ENCODE measurements at regions not wholly inside any gene's neighbourhood (a gene's known extent, or its start where the extent isn't known, plus 50 kb on each side); places are given as distances from the start of the nearest gene placed in this dataset.

DNA sequence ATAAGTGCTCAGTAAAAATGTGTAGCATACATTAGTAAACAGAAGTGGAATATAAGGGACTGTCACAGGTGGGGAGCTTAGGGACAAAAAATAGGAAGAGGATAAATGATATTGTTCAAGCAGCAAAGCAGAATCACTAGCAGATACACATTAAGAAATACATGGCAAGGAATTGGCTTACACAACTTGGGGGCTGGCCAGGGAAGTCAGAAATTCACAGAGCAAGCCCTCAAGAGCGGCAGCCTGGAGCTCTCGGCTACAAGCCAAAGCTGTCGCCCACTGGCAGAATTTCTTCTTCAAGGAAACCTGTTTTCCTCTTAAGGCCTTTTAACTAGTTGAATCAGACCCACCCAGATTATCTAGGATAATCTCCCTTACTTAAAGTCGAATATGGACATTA is 73.0 kb upstream of the SMIM23 start:
- no peaks in the 10 kb centered on the region for H3K4me1 ChIP-seq (ENCODE audit: low read depth)
- H3K27me3 ChIP-seq = no peaks in the 10 kb centered on the region
- no peaks in the 10 kb centered on the region for H3K36me3 ChIP-seq
- H3K9me3 ChIP-seq (ENCODE audit: low read depth) = no peaks in the 10 kb centered on the region
- no peak overlapping the region for H3K27ac ChIP-seq
- TF ChIP-seq, protein P1, sequence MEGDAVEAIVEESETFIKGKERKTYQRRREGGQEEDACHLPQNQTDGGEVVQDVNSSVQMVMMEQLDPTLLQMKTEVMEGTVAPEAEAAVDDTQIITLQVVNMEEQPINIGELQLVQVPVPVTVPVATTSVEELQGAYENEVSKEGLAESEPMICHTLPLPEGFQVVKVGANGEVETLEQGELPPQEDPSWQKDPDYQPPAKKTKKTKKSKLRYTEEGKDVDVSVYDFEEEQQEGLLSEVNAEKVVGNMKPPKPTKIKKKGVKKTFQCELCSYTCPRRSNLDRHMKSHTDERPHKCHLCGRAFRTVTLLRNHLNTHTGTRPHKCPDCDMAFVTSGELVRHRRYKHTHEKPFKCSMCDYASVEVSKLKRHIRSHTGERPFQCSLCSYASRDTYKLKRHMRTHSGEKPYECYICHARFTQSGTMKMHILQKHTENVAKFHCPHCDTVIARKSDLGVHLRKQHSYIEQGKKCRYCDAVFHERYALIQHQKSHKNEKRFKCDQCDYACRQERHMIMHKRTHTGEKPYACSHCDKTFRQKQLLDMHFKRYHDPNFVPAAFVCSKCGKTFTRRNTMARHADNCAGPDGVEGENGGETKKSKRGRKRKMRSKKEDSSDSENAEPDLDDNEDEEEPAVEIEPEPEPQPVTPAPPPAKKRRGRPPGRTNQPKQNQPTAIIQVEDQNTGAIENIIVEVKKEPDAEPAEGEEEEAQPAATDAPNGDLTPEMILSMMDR (IDR thresholded peaks at IDR 0.05; ENCODE audit: low read depth, low read length) = no peak
- no peak overlapping the region for H3K4me3 ChIP-seq
- DNase-seq (ENCODE audit: low read depth in 1 of 2, low spot score in 1 of 2) = peak in 1 of 2 donors; percentile 30

DNA sequence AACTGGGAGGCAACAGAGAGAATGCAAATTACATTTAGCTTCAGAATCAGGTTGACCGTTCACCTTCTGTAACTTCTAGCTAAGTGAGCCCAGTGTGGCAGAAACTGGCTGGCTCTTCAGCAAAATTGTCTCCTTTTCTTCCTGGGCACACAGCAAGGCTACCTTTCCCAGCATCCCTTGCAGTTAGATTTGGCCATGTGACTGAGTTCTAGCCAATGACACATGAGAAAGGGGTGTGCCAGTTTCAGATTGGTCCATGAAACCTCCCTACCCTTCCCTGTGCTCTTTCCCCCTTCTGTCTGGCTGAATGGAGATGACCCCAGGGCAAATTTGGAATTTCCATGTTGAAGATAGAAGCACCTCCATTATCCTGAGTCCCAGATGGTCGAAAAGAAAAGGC is 72.5 kb upstream of the SMIM23 start:
- H3K9me3 ChIP-seq (ENCODE audit: low read depth) = no peaks in the 10 kb centered on the region
- no peaks in the 10 kb centered on the region for H3K4me1 ChIP-seq (ENCODE audit: low read depth)
- no peaks in the 10 kb centered on the region for H3K36me3 ChIP-seq
- H3K4me3 ChIP-seq = no peak overlapping the region
- no peak for DNase-seq (ENCODE audit: low read depth in 1 of 2, low spot score in 1 of 2)
- no peaks in the 10 kb centered on the region for H3K27me3 ChIP-seq
- TF ChIP-seq, protein P1 (IDR thresholded peaks at IDR 0.05; ENCODE audit: low read depth, low read length) = no peak
- no peak overlapping the region for H3K27ac ChIP-seq

DNA sequence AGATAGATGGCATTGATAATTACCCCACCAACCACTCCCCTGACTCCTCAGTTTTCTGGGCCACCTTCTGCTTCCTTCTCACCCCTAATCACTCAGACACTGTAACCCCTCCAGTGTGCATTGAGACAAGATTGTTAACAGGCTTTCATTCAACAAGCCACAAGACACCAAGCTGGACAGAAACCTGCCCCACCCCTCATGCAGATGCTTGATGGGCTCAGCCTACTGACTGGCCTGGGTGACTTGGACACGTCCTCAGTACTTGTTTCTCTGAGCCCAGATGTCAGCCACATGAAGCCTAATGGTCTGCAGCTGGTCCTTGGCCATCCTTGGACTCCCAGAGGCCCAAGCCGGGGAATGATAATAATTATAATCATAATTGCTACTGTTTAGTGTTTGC is 71.4 kb upstream of the SMIM23 start:
- no peaks in the 10 kb centered on the region for H3K27me3 ChIP-seq
- no peaks in the 10 kb centered on the region for H3K9me3 ChIP-seq (ENCODE audit: low read depth)
- TF ChIP-seq, protein P1 (IDR thresholded peaks at IDR 0.05; ENCODE audit: low read depth, low read length) = no peak
- no peaks in the 10 kb centered on the region for H3K4me1 ChIP-seq (ENCODE audit: low read depth)
- no peak overlapping the region for H3K27ac ChIP-seq
- H3K36me3 ChIP-seq = no peaks in the 10 kb centered on the region
- H3K4me3 ChIP-seq = no peak overlapping the region
- no peak for DNase-seq (ENCODE audit: low read depth in 1 of 2, low spot score in 1 of 2)

DNA sequence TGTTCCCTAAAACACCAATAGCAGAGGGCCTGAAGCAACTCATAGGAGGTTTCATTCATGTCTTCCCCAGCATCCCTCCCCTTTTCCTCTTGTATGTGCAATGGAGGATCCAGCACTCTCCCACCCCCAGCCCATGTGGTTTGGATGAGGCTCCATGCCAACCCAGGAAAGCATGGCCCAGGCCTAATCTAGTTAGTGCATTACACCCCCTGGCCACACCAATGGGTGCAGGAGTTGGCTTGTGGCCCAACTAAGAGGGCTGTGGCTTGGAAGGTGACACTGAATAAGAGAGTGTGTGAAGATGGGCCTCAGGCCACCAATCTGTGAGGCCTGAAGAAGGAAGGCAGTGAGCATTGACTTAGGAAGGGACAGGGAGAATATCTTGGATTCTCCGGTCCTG is 70.8 kb upstream of the SMIM23 start:
- no peaks in the 10 kb centered on the region for H3K27me3 ChIP-seq
- DNase-seq (ENCODE audit: low read depth in 1 of 2, low spot score in 1 of 2) = no peak
- H3K9me3 ChIP-seq (ENCODE audit: low read depth) = no peaks in the 10 kb centered on the region
- TF ChIP-seq, protein P1 (IDR thresholded peaks at IDR 0.05; ENCODE audit: low read depth, low read length) = no peak
- no peaks in the 10 kb centered on the region for H3K36me3 ChIP-seq
- no peak overlapping the region for H3K27ac ChIP-seq
- no peak overlapping the region for H3K4me3 ChIP-seq
- H3K4me1 ChIP-seq (ENCODE audit: low read depth) = no peaks in the 10 kb centered on the region

DNA sequence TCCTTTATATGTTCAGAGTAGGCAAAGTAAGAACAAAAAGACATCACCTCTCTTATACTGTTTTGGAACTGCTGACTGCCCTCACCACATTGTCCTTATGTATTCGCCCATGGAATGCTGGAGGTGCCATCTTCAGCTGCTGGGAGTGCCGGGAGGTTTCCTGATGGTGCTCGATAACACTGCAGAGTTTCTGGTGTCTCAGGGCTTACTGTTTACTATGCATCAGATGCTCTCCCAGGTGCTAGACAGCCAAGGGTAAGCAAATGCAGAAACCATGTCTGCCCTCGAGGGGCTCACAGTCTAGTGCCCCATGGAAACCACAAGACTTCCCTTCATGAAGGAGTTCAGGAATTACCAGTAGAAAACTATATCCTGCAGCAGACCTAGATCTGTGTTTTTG is 70.1 kb upstream of the SMIM23 start:
- DNase-seq (ENCODE audit: low read depth in 1 of 2, low spot score in 1 of 2) = no peak
- TF ChIP-seq, protein P1 (IDR thresholded peaks at IDR 0.05; ENCODE audit: low read depth, low read length) = no peak
- Histone ChIP-seq H3K4me3 (no peak overlapping the region), H3K27me3 (no peaks in the 10 kb centered on the region), H3K36me3 (no peaks in the 10 kb centered on the region), H3K27ac (no peak overlapping the region), H3K4me1 (ENCODE audit: low read depth) (no peaks in the 10 kb centered on the region), H3K9me3 (ENCODE audit: low read depth) (no peaks in the 10 kb centered on the region)

DNA sequence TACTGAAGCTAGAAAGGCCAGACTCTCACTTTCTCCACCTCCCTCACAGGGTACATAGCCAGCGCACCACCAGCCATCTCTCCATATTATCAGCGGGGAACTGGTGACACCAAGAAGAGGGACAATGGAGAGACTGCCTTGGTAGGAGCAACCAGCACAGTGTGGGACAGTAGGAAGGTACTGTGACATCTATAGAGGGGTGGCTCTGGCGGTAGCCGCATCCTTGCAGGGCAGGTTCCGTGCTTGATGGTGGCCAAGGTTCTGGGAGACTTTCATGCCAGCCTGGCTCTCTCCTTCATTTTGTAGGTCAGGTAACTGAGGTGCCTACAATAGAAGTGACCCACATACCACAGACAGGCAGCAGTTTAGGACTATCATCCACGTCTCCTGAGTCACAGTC is 65.5 kb upstream of the SMIM23 start:
- Histone ChIP-seq H3K4me1 (ENCODE audit: low read depth) (no peaks in the 10 kb centered on the region), H3K27me3 (no peaks in the 10 kb centered on the region), H3K36me3 (no peaks in the 10 kb centered on the region), H3K27ac (no peak overlapping the region), H3K4me3 (no peak overlapping the region), H3K9me3 (ENCODE audit: low read depth) (no peaks in the 10 kb centered on the region)
- TF ChIP-seq, protein P1 (IDR thresholded peaks at IDR 0.05; ENCODE audit: low read depth, low read length) = no peak
- no peak for DNase-seq (ENCODE audit: low read depth in 1 of 2, low spot score in 1 of 2)

Data from cardiac muscle cell (in vitro differentiated cells and primary cell).